ENCODE measurements at regions not wholly inside any gene's neighbourhood (a gene's known extent, or its start where the extent isn't known, plus 50 kb on each side); places are given as distances from the start of the nearest gene placed in this dataset.
A peak's percentile ranks its signal among the peaks of the same experiment; 100 is the strongest.
"Not testable (repeated sequence)": the region's sequence is repeated elsewhere in the genome, so short reads cannot be mapped to it uniquely, and the experiment has no call there.

DNA sequence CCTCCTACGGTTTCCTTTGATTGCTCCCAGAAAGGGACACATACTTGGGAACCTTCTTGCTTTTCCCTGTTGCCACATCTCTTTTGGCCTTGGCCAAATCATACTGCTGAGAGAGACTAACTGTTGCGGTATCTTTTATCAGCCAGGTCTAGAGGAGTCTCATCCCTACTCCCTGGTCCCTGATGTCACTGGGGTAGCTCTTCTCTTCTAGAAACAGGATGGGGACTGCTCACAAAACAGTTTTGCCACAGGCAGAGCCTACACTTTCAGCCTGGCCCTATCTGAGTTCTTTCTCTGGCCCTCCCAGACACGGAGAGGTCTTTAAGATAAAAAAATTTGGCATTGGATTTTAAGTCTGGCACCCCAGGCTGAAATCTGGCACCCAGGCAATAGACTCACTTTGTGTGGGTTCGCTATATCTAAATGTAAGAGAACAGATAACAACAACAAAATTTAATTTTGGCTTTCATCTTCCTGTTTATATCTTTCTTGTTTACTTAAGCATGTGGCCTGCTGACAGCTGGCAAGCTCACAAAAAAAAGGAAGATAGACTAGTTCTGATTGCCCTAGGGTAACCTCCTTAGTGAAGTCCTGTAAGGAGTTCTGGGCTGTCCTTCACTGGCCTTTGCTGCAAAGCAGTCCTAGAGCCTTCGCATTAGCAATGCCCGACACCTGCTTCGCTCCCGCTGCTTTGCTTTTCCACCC lies 228.3 kb upstream of the NPVF start:
- DNase-seq = no peak

- DNase-seq = no peak
Measured at GRCh38 chr7:25459057-25459456, 230.8 kb upstream of the NPVF start.

- no peak for DNase-seq
Measured at GRCh38 chr7:25460433-25460832, 232.1 kb upstream of the NPVF start.

DNA sequence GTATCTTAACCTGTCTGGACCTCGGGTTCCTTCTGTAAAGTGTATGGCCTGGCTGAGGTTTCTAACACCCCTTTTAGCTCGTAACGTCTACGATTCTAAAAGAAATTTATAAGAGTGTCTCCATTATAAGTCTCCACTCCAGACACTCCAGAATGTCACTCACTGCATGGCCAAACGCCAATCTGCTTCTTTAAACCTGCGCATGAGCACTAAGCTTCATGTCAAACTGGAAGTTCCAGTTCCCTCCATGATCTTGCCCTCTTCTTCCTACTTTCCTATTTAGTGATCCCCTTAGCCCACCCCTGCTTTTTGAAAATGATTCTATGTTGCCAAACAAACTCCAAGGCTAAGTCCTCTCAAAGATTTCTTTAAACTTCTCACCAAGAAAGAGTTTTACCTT lies 241.4 kb upstream of the NPVF start:
- no peak for DNase-seq

DNA sequence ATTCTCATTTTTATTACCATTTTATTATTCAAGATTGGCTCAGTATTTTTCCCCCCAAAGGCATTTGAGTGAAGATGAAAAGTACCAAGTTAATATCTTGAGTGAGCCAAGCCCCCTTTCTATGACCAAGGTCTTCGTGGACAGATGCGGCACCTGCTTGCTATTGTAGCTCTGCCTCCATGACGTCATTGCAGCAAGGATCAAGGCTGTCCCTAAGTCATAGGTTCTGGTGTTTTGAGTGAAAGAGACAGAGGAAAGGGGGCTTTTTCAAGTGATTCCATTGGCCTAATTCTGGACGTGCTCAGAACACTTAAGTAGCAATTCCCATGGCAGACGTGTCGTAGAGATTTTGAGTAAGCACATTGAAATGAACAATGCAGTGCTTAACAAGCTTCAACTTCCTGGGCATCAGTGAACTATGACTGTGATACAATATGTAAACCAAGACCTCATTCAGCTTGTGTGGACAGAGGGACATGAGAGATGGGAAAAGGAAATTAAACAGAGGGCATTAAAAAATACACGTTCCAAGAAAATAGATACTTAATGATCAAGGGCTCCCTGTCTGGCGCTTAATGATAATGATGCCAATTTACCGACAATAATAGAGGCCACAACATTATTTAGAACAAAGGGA lies 248.7 kb upstream of the NPVF start:
- DNase-seq = no peak

DNA sequence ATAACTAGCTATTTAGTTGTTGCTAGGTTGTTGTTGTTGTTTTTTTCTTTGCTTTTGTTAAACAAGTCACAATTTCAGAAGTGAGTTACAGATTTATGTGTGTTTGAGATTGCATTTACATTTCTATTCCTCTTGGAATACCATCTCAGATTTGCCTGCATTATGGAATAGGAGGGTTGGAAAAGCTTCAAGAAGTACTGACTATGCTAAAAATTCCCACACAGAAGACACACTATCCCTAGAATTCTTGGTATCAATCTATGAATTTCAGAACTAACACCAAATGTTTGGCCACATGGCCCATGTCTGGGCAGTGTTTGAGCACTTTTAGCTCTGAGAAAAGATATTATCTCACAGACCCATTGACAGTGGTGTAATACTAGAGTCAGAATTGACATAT lies 249.9 kb upstream of the NPVF start:
- not testable (repeated sequence) for DNase-seq

GRCh38 chr7:25478925-25479324 lies 250.6 kb upstream of the NPVF start:
- DNase-seq = no peak

DNA sequence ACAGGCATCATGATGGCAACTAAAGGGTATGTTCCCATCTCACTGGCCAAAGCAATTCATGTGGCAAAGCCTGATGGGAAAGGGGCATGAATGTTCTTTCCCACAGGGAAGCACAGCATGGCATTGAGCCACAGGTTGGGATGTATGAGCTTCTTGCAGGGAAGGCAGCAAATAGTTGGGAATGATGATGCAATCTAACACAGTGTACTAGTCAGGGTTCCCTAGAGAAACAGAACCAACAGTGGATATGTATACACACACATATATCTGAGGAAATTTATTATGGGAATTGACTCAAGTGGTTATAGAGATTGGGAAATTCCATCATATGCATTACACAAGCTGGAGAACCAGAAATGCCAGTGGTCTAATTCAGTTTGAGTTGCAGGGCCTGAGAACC lies 253.6 kb upstream of the NPVF start:
- no peak for DNase-seq

- no peak for DNase-seq
Measured at GRCh38 chr7:25482631-25483030, 254.3 kb upstream of the NPVF start.

- no peak for DNase-seq
Measured at GRCh38 chr7:25485026-25485425, 256.7 kb upstream of the NPVF start.

DNA sequence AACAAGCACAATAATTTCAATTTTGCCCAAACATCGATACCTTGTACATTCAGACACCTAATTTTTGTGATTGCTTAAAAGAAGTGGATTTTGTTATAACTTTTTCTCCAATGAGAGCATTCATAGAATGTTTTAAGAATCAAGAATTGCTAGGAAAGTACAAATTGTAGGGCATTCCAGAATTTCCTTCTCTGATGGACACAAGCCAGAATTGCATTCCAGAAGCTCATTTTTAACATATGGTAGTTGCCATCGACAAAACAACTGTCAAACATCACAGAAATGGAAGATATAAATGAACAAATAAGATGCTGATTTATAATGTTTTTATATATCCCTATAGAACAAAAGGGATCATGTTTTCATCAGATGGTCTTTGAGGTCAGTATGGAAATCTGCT lies 258.4 kb upstream of the NPVF start:
- no peak for DNase-seq

DNA sequence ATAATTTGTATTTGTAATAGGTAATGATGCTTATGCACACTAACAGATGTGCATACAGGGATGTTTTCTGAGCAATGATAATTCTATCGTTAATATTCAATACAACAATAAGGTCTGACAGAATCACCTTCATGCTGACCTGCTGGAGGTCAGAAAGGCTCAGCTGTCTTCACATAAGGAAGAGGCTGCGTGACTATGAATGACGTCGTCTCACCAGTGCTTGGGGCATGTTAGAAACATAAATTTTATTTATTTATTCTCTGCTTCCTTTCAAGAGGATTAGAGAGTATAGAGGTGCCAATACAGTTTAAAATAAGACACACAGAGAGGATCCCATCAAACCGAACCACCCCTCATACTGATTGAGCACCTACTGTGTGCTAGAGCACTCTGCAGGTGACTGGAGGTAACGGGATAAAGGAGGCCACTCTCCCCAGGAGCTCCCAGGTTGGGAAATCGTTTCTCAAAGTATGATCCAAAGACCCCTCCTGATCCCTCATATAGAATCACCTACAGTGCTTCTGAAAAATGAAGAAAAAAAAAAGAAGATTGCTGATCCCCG lies 265.6 kb upstream of the NPVF start:
- no peak for DNase-seq

DNA sequence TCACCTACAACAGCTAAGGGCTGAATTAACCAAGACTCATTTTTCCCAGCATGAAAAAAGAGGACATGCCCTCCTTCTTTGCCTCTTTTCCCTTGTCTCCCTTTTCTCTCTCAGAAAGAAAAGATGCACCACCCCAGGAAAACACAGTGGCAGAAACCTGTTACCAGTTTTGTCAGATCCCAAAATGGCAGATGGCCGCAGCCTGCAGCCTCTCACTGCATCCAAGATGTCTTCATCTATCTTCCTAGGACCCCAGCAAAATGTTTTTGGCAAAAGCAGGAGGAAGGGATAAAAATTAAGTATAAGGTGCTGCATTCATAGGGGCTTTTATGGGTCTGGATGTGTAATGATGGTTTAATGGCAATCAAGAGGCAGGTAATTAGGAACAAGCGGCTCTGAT lies 266.6 kb upstream of the NPVF start:
- no peak for DNase-seq

GRCh38 chr7:25495342-25496250 lies 267.3 kb upstream of the NPVF start:
- no peak for DNase-seq

- peak; percentile 11 for DNase-seq
Measured at GRCh38 chr7:25496476-25497368, 268.4 kb upstream of the NPVF start.

DNA sequence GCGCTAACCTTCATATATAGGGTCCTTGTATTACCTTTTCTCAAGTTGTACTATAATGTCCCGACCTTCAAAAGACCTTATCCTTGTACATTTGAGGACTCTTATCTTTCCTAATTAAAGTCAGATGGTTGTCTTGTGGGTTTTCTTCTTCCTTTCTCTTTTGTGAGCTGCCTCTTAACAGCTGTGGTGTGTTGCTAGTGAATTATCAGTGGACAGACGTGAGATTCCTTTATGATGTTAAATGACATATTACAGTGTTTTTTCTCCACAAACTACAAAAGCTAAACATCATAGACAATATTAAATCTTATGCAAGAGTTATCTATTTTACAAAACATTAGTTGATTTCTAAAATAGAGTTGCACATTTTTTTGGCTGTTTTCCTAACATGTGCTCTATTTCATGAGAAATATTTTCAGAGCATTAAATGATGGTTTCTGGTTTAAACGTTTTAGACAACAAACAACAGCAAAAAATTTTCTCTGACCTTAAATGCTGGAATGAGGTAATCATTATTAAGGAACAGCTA lies 272.2 kb upstream of the NPVF start:
- DNase-seq = no peak

GRCh38 chr7:25503306-25503705 lies 275.0 kb upstream of the NPVF start:
- DNase-seq = no peak

DNA sequence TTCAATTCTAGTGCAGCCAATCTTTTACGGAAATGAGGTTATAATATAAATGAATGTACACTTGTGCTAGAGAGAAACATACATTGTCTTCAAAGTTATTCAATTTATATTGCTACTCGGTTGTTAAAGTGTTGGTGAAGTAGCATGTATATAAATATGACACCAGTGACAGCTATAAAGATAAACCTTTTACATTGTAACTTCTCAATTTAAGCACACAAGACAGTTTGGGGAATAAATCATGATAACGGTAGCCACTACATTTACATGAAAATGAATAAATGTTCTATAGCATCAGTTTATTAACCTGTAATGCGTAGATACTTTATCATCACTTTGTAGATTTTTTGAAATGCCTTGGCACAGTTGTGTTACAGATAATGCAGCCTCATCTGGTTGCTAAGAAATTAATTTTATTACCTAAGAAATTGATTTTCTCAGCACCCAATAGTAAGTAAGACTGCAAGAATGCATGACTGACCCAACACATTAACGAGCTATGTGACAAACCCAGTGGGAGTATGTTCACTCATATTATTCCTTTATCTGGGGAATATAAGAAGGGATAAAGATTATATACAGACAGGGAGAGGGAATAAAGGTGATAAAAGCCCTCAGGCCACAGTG lies 283.9 kb upstream of the NPVF start:
- DNase-seq = no peak

DNA sequence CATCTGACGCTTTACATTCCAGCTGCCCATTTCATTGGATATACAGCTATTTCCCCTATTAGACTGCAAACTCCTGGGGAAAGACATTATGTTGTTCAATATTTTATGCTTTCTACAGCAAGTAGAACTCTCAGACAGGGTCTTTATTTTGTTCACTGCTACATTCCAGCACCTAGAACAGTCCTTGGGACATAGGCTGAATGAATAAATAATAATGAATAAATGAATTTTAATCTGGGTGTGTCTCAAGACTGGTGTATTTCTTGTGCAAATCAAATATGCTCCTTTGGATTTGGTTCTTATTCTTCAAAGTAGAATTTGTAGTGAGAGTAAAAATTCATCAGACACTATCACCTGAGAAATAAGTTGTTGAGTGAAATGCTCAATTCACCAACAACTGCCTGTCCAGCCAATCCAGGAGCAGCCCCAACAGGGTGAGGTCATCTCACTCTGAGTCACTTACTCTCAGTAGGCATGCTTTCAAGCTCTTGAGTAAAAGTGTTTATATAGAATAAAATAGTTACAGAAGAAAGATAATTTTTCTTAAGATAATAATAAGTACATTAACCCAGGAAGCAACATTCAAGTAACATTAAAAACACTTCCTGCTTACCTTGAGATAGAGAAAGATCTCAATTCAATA lies 287.5 kb upstream of the NPVF start:
- no peak for DNase-seq

DNA sequence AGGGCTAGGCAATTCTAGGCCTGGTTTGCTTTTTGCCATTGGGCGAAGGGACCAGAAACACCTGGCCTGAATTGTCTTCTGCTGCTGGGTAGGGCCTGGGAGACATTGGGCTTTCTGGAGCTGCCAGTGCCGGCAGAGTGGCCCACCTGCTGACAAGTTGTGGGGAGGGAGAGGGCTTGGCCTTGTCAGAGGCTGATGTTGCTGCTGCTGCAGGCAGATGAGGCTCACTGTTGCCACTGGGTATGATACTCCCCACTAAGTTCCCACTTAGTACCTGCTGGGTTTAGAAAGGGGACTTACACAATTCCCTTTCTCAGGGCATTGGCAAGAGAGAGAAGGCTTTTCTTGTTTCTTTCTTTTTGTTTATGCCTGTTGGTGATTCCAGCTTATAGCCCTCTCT lies 289.6 kb upstream of the NPVF start:
- no peak for DNase-seq

- no peak for DNase-seq
Measured at GRCh38 chr7:25520017-25520416, 291.7 kb upstream of the NPVF start.

All from CD4-positive, alpha-beta T cell treated with Interleukin-12 subunit alpha and Interleukin-12 subunit beta, for 1 hour (primary cell).